Astrocyte (in vitro differentiated cells and primary cell): ENCODE measurements at regions not wholly inside any gene's neighbourhood (a gene's known extent, or its start where the extent isn't known, plus 50 kb on each side); places are given as distances from the start of the nearest gene placed in this dataset.

Experiments
- CTCF ChIP-seq: IDR thresholded peaks from 2 replicates; pipeline ENCODE4 v1.5.1; 2011; ENCODE audit warnings: low read depth, mild to moderate bottlenecking, inconsistent platforms, low read length, moderate library complexity; ENCODE audit not compliant: insufficient read depth
- EZH2 ChIP-seq: IDR thresholded peaks from 2 replicates; pipeline ENCODE4 v1.6.1; 2012; ENCODE audit warnings: mild to moderate bottlenecking, low read length, inconsistent platforms; ENCODE audit not compliant: insufficient read depth

- no peak for TF ChIP-seq EZH2
- no peak for TF ChIP-seq CTCF
Measured at GRCh38 chr10:109393425-109393824, 529.9 kb downstream of the XPNPEP1 start.
